ENCODE measurements at regions not wholly inside any gene's neighbourhood (a gene's known extent, or its start where the extent isn't known, plus 50 kb on each side); places are given as distances from the start of the nearest gene placed in this dataset.

DNA sequence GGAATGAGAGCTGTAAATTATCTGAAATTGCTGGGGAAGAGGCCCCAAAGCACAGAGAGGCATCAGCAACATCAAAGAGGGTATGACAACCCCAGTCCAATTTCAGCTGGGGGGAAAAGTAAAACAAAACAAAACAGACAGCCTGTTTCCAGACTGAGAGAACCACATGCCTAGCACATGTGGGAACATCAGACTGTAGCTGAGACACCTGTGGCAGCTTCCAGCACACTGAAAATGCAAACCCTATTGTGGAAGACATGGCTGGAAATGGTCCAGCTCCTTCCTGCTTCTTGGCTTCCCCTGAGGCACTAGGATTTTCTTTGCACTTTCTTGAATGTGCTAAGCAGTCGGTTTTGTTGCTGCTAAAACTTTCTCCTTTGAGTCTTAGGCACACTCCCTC, 240.9 kb upstream of the STS start:
- no peak overlapping the region for H3K4me3 ChIP-seq
- H3K9me3 ChIP-seq: no peaks in the 10 kb centered on the region
- no peaks in the 10 kb centered on the region for H3K36me3 ChIP-seq
- no peak overlapping the region for H3K27ac ChIP-seq
- TF ChIP-seq POLR2AphosphoS5 (IDR thresholded peaks at IDR 0.05): no peak
- TF ChIP-seq POLR2A (IDR thresholded peaks at IDR 0.05): no peak
- TF ChIP-seq, protein P1, sequence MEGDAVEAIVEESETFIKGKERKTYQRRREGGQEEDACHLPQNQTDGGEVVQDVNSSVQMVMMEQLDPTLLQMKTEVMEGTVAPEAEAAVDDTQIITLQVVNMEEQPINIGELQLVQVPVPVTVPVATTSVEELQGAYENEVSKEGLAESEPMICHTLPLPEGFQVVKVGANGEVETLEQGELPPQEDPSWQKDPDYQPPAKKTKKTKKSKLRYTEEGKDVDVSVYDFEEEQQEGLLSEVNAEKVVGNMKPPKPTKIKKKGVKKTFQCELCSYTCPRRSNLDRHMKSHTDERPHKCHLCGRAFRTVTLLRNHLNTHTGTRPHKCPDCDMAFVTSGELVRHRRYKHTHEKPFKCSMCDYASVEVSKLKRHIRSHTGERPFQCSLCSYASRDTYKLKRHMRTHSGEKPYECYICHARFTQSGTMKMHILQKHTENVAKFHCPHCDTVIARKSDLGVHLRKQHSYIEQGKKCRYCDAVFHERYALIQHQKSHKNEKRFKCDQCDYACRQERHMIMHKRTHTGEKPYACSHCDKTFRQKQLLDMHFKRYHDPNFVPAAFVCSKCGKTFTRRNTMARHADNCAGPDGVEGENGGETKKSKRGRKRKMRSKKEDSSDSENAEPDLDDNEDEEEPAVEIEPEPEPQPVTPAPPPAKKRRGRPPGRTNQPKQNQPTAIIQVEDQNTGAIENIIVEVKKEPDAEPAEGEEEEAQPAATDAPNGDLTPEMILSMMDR (IDR thresholded peaks at IDR 0.05): no peak
- TF ChIP-seq EP300 (IDR thresholded peaks at IDR 0.05; ENCODE audit: low read depth): no peak
- in situ Hi-C loops (cut with MboI; ENCODE audit: low pct_ligation_motif_present in 1 of 4, low pct_unique_long_range_greater_than_20kb in 1 of 4, low sequenced_read_pairs in 3 of 4): no loop called here
- no peaks in the 10 kb centered on the region for H3K4me1 ChIP-seq
- intact Hi-C loops (cut with DNase I; ENCODE audit: low total_unique reads): no loop called here
- 54% methylated on average over 1 of the region's 1 CpG; no CpG with 5 or more reads in 1 of the 2 donors for WGBS, 2 donors (ENCODE audit: low coverage in 1 of 2)
- no peaks in the 10 kb centered on the region for H3K27me3 ChIP-seq
- no peak for DNase-seq

DNA sequence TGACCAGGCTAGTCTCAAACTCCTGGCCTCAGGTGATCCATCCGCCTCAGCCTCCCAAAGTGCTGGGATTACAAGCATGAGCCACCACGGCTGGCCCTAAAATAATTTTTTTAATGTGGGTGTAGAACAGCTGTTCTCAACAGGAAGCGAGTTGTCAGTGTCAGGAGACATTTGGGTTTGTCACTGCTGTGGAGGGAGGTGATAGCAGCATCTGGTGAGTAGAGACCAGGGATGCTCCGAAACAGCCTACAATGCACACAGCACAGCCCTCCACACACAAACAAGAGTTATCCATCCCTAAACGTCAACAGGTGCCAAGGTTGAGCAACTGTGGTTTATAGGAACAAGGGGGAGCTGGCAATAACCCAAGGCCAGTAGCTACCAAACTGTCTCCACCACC, 243.4 kb upstream of the STS start:
- in situ Hi-C loops (cut with MboI; ENCODE audit: low pct_ligation_motif_present in 1 of 4, low pct_unique_long_range_greater_than_20kb in 1 of 4, low sequenced_read_pairs in 3 of 4): no loop called here
- Histone ChIP-seq H3K27me3 (no peaks in the 10 kb centered on the region), H3K4me3 (no peak overlapping the region), H3K9me3 (no peaks in the 10 kb centered on the region), H3K27ac (no peak overlapping the region), H3K4me1 (no peaks in the 10 kb centered on the region), H3K36me3 (no peaks in the 10 kb centered on the region)
- TF ChIP-seq EP300 (IDR thresholded peaks at IDR 0.05; ENCODE audit: low read depth) (no peak), POLR2AphosphoS5 (IDR thresholded peaks at IDR 0.05) (no peak), POLR2A (IDR thresholded peaks at IDR 0.05) (no peak)
- TF ChIP-seq, protein P1 (IDR thresholded peaks at IDR 0.05): no peak
- DNase-seq: no peak
- 75% methylated on average over 5 of the region's 5 CpGs; no CpG with 5 or more reads in 1 of the 2 donors for whole genome bisulfite sequencing, 2 donors (ENCODE audit: low coverage in 1 of 2)
- intact Hi-C loops (cut with DNase I; ENCODE audit: low total_unique reads): no loop called here

DNA sequence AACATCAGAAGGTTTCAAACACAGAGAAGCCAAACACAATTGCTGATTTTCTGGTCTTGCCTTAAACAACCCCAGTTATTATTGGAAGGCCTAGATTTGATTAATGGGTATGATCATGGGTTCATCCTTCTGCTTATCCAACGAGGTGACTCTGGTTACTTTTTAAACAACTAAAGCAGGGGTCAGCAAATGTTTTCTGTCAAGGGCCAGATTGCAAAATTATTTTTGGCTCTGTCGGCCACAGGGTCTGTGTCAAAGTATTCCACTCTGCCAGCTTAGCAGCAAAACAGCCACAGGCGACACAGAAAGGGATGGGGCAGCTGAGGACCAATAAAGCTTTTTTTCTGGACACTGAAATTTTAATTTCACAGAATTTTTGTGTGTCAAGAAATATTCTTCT, 249.1 kb upstream of the STS start:
- H3K9me3 ChIP-seq: no peaks in the 10 kb centered on the region
- H3K4me1 ChIP-seq: no peaks in the 10 kb centered on the region
- DNase-seq: no peak
- 60% methylated on average over 3 of the region's 3 CpGs; no CpG with 5 or more reads in 1 of the 2 donors for WGBS, 2 donors (ENCODE audit: low coverage in 1 of 2)
- no peaks in the 10 kb centered on the region for H3K36me3 ChIP-seq
- no peaks in the 10 kb centered on the region for H3K27me3 ChIP-seq
- no peak overlapping the region for H3K4me3 ChIP-seq
- H3K27ac ChIP-seq: no peak overlapping the region
- intact Hi-C loops (cut with DNase I; ENCODE audit: low total_unique reads): no loop called here
- TF ChIP-seq POLR2AphosphoS5 (IDR thresholded peaks at IDR 0.05) (no peak), POLR2A (IDR thresholded peaks at IDR 0.05) (no peak), EP300 (IDR thresholded peaks at IDR 0.05; ENCODE audit: low read depth) (no peak)
- TF ChIP-seq, protein P1 (IDR thresholded peaks at IDR 0.05): no peak
- in situ Hi-C loops (cut with MboI; ENCODE audit: low pct_ligation_motif_present in 1 of 4, low pct_unique_long_range_greater_than_20kb in 1 of 4, low sequenced_read_pairs in 3 of 4): no loop called here

DNA sequence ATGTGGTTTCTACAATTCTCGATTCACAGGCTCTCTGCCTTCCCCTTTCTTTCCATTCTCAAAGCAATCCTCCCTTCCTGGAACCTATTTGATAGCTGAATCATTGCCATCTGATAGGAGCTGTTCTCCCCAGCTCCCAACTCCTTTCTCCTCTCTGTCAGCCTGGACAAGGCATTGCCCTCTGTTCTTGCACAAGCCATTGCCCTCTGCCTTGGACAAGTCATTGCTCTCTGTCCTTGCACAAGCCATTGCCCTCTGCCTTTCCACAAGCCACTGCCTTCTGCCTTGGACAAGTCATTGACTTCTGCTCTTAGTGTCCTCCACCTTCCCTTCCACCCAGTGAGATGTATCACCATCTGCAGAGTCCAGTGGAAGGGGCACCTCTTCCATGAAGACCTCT, 256.1 kb upstream of the STS start:
- H3K4me1 ChIP-seq: no peaks in the 10 kb centered on the region
- H3K4me3 ChIP-seq: no peak overlapping the region
- H3K9me3 ChIP-seq: no peaks in the 10 kb centered on the region
- H3K36me3 ChIP-seq: no peaks in the 10 kb centered on the region
- no peak overlapping the region for H3K27ac ChIP-seq
- in situ Hi-C loops (cut with MboI; ENCODE audit: low pct_ligation_motif_present in 1 of 4, low pct_unique_long_range_greater_than_20kb in 1 of 4, low sequenced_read_pairs in 3 of 4) (no loop called here), intact Hi-C loops (cut with DNase I; ENCODE audit: low total_unique reads) (no loop called here)
- TF ChIP-seq, protein P1 (IDR thresholded peaks at IDR 0.05): no peak
- TF ChIP-seq POLR2A (IDR thresholded peaks at IDR 0.05) (no peak), EP300 (IDR thresholded peaks at IDR 0.05; ENCODE audit: low read depth) (no peak), POLR2AphosphoS5 (IDR thresholded peaks at IDR 0.05) (no peak)
- WGBS, 2 donors (ENCODE audit: low coverage in 1 of 2): 90% methylated on average over 1 of the region's 1 CpG; no CpG with 5 or more reads in 1 of the 2 donors
- no peak for DNase-seq
- H3K27me3 ChIP-seq: no peaks in the 10 kb centered on the region

All from transverse colon (tissue), 4 donors.